HG03097 (cell line): ENCODE measurements at regions not wholly inside any gene's neighbourhood (a gene's known extent, or its start where the extent isn't known, plus 50 kb on each side); places are given as distances from the start of the nearest gene placed in this dataset.
"Not testable (repeated sequence)": the region's sequence is repeated elsewhere in the genome, so short reads cannot be mapped to it uniquely, and the experiment has no call there.

ENCODE experiments used
- ATAC-seq: cut with Tn5 transposase; IDR thresholded peaks from one replicate; pipeline ENCODE4 v1.9.1; 2021; ENCODE audit not compliant: unreplicated experiment, low FRiP score

- ATAC-seq, result no peak
Observed at GRCh38 chr1:99496067-99496466, 149.8 kb upstream of the PALMD start.

- no peak for ATAC-seq
Observed at GRCh38 chr1:99497690-99498089, 148.2 kb upstream of the PALMD start.

GRCh38 chr1:99500541-99500940 lies 145.4 kb upstream of the PALMD start:
- ATAC-seq, result no peak

- ATAC-seq, result no peak
Observed at GRCh38 chr1:99501871-99502270, 144.0 kb upstream of the PALMD start.

GRCh38 chr1:99502400-99502799 lies 143.5 kb upstream of the PALMD start:
- no peak for ATAC-seq

- ATAC-seq, result no peak
Observed at GRCh38 chr1:99503276-99503747, 142.6 kb upstream of the PALMD start.

- no peak for ATAC-seq
Observed at GRCh38 chr1:99504287-99504686, 141.6 kb upstream of the PALMD start.

- no peak for ATAC-seq
Observed at GRCh38 chr1:99506631-99507030, 139.3 kb upstream of the PALMD start.

GRCh38 chr1:99507446-99507845 lies 138.5 kb upstream of the PALMD start:
- not testable (repeated sequence) for ATAC-seq

- no peak for ATAC-seq
Observed at GRCh38 chr1:99507906-99508732, 137.8 kb upstream of the PALMD start.

DNA sequence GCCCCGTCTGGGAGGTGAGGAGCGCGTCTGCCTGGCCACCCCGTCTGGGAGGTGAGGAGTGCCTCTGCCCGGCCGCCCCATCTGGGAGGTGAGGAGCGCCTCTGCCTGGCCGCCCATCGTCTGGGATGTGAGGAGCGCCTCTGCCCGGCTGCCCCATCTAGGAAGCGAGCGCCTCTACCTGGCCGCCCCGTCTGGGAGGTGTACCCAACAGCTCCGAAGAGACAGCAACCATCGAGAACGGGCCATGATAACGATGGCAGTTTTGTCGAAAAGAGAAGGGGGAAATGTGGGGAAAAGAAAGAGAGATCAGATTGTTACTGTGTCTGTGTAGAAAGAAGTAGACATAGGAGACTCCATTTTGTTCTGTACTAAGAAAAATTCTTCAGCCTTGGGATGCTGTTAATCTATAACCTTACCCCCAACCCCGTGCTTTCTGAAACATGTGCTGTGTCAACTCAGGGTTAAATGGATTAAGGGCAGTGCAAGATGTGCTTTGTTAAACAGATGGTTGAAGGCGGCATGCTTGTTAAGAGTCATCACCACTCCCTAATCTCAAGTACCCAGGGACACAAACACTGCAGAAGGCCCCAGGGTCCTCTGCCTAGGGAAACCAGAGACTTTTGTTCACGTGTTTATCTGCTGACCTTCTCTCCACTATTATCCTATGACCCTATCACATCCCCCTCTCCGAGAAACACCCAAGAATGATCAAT lies 137.0 kb upstream of the PALMD start:
- not testable (repeated sequence) for ATAC-seq

DNA sequence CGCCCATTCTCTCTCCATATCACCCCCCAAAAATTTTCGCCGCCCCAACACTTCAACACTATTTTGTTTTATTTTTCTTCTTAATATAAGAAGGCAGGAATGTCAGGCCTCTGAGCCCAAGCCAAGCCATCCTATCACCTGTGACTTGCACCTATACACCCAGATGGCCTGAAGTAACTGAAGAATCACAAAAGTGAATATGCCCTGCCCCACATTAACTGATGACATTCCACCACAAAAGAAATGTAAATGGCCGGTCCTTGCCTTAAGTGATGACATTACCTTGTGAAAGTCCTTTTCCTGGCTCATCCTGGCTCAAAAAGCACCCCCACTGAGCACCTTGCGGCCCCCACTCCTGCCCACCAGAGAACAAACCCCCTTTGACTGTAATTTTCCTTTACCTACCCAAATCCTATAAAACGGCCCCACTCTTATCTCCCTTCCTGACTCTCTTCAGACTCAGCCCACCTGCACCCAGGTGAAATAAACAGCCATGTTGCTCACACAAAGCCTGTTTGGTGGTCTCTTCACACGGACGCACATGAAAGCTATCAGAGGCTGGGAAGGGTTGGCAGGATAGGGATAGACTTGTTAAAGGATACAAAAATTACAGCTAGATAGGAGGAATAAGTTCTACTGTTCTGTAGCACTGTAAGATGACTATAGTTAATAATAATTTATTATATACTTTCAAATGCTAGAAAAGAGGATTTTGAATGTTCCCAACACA lies 130.9 kb upstream of the PALMD start:
- ATAC-seq, result not testable (repeated sequence)

- ATAC-seq, result no peak
Observed at GRCh38 chr1:99516141-99516540, 129.8 kb upstream of the PALMD start.

- ATAC-seq, result no peak
Observed at GRCh38 chr1:99520121-99520520, 125.8 kb upstream of the PALMD start.

- ATAC-seq, result no peak
Observed at GRCh38 chr1:99525331-99525730, 120.6 kb upstream of the PALMD start.

DNA sequence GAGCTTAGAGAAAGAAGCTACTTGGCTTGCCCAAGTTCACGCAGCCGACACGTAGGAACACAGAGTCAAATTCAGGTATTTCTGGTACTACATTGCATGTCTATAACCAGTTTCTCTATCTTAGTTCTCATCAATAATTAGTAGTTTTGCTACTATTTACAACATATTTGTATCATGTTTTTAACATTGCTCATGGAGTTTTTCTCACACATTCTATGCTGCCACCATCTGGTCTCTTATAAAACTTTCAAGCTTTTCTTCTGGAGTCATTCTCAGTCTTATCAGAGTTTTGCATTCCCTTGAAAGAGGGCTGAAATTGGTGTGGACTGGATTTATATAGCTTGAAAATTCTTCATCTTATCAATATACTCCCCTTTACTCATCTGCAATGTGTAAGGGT lies 118.8 kb upstream of the PALMD start:
- no peak for ATAC-seq

DNA sequence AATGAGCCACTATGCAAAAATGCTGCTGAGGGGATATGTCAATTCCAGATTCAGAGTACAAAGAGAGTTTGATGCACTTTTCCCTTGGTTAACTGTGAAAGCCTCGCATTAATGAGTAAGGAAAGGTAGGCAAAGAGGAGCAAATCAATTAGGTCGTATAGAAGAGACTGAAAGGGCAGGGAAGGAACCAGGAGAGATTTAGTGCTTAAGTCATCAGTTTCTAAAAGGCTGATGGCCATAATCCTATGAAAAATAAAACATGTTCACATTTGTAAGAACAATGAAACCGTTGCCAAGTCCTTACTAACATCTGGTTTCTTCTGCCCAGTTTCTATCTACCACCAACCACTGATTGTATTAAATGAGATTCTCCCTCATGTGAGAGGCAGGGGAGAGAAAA lies 118.4 kb upstream of the PALMD start:
- no peak for ATAC-seq

GRCh38 chr1:99529002-99529401 lies 116.9 kb upstream of the PALMD start:
- ATAC-seq, result no peak

DNA sequence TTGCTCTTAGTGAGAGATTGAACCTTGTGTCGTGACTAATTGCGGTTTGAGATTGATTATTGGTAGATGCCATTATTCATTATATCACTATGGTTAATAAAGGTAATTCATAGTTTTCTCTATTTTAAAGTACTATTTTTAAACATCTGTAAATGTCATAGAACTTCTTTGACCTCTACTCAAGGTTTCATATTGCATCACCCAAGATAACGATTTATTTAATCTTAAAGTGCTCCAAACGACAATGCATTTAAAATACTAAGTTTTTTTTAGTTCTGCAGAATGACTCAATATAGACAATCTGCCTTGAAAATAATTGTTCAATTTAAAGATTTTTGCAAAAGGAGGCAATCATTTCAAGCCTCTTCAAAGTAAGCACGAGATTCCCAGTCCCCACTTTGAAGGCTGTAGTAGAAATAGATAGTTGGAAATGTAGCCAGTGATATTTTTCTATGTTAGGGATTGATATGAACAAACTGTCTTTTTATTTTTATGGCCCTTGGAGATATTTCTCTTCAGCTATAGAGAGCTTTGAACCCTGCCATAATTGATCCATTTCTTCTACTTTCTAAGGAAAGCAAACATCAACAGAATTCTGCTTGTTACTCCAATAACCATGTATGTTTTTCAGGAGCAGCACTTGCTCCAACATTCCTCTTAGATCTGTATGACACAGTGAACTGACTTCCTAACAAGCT lies 114.2 kb upstream of the PALMD start:
- no peak for ATAC-seq

GRCh38 chr1:99532276-99532580 lies 113.7 kb upstream of the PALMD start:
- ATAC-seq, result no peak
